ENCODE measurements at regions not wholly inside any gene's neighbourhood (a gene's known extent, or its start where the extent isn't known, plus 50 kb on each side); places are given as distances from the start of the nearest gene placed in this dataset.

- Histone ChIP-seq H3K27ac (ENCODE audit: insufficient read depth, low read depth, low read length) (no peak overlapping the region), H2AFZ (ENCODE audit: low read depth, low read length) (no peak overlapping the region), H3K79me2 (ENCODE audit: control insufficient read depth, insufficient read depth, low read length) (no peaks in the 10 kb centered on the region), H3K4me1 (ENCODE audit: control insufficient read depth, extremely low read depth, insufficient read depth, low read length) (no peaks in the 10 kb centered on the region), H3K27me3 (ENCODE audit: control insufficient read depth in 2 of 2, insufficient read depth in 2 of 2, low read length in 2 of 2) (no peaks in the 10 kb centered on the region), H3K9ac (replicated peaks; ENCODE audit: extremely low read depth, insufficient read depth, low read length) (no peak overlapping the region), H3K4me2 (ENCODE audit: insufficient read depth, low read length) (no peak overlapping the region), H3K9me1 (replicated peaks; ENCODE audit: control insufficient read depth, extremely low read depth, insufficient read depth, low read length) (no peaks in the 10 kb centered on the region), H4K20me1 (replicated peaks; ENCODE audit: control insufficient read depth, extremely low read depth, insufficient read depth, low read length) (no peaks in the 10 kb centered on the region), H3K9me3 (replicated peaks; ENCODE audit: control insufficient read depth, insufficient read depth, low read length) (no peaks in the 10 kb centered on the region), H3K36me3 (ENCODE audit: control insufficient read depth in 2 of 2, extremely low read depth in 1 of 2, insufficient read depth in 2 of 2, low read length in 2 of 2) (no peaks in the 10 kb centered on the region), H3K4me3 (replicated peaks in 1 of 3; ENCODE audit: insufficient read depth in 1 of 3, low read depth in 1 of 3, low read length in 3 of 3) (no peak overlapping the region)
- FAIRE-seq (no peak), DNase-seq (ENCODE audit: low read depth, low spot score) (no peak)
- TF ChIP-seq GATA2 (IDR thresholded peaks at IDR 0.05; ENCODE audit: insufficient read depth, insufficient read length, low read depth, low read length) (no peak), POLR2AphosphoS5 (IDR thresholded peaks at IDR 0.05; ENCODE audit: insufficient read depth, low read depth, low read length) (no peak), MYC (IDR thresholded peaks at IDR 0.05; ENCODE audit: low read depth, low read length) (no peak), POLR2A (IDR thresholded peaks at IDR 0.05; ENCODE audit: low read depth, low read length) (no peak), FOS (IDR thresholded peaks at IDR 0.05; ENCODE audit: borderline replicate concordance, insufficient read depth, low read length) (no peak), EZH2 (IDR thresholded peaks at IDR 0.05; ENCODE audit: borderline replicate concordance, low read depth, low read length, severe bottlenecking) (no peak), CTCF (IDR thresholded peaks at IDR 0.05; ENCODE audit: extremely low read depth in 1 of 2, insufficient read depth in 1 of 2, low read depth in 1 of 2, low read length in 2 of 2) (no peak), JUN (IDR thresholded peaks at IDR 0.05; ENCODE audit: borderline replicate concordance, insufficient read depth, insufficient read length, low read depth) (no peak)
- TF ChIP-seq, protein P1, sequence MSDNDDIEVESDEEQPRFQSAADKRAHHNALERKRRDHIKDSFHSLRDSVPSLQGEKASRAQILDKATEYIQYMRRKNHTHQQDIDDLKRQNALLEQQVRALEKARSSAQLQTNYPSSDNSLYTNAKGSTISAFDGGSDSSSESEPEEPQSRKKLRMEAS (IDR thresholded peaks at IDR 0.05; ENCODE audit: insufficient read depth, insufficient read length), result no peak
- BruUV-seq (replicated peaks), result no TSS peak
- ChIA-PET CTCF (no interaction called here), POLR2A (no interaction called here)
- intact Hi-C loops (cut with micrococcal nuclease) (no loop called here), dilution Hi-C loops (cut with MboI; ENCODE audit: extremely low pct_ligation_motif_present, low sequenced_read_pairs) (no loop called here)
These were observed 732.7 kb downstream of the NR4A2 start for GRCh38 chr2:155599834-155600233.
